ELR (cell line): ENCODE measurements at regions not wholly inside any gene's neighbourhood (a gene's known extent, or its start where the extent isn't known, plus 50 kb on each side); places are given as distances from the start of the nearest gene placed in this dataset.
A peak's percentile ranks its signal among the peaks of the same experiment; 100 is the strongest.
"Not testable (repeated sequence)": the region's sequence is repeated elsewhere in the genome, so short reads cannot be mapped to it uniquely, and the experiment has no call there.

Source experiments
- DNase-seq: peaks from one replicate; pipeline ENCODE4 v3.0.0-alpha.2; 2015; ENCODE audit warnings: low read depth

DNA sequence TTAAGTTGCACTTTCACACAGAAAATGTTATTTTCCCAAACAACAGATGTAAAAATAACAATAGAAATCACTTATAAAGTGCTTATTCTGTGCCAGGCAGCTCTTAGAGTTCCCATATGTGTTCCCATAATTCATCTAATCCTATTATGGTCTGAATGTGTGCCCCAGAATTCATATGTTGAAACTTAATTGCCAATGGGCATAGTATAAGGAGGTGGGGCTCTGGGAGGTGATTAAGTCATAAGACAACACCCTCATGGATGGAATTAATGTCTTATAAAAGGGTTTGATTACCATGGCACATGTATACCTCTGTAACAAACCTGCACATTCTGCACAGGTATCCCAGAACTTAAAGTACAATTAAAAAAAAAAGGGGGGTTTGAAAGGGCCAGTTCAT lies 92.7 kb downstream of the FZD1 start:
- no peak for DNase-seq

DNA sequence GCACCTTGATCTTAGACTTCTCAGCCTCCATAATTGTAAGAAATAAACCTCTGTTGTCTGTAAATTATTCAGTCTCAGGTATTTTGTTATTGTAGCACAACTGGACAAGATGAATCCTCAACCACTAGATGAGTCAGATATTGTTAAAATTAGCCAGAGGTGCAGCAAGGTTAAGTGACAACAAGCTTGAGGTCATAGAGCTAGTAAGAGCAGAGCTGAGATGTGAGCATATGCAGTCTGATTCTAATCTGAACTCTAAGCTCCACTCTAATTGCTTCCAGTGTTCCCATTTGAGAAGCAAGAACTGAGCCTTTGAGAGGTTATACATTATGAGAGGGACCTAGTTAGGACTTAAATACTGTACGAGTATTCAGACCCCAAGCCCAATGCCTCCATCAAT lies 93.1 kb downstream of the FZD1 start:
- DNase-seq: no peak

DNA sequence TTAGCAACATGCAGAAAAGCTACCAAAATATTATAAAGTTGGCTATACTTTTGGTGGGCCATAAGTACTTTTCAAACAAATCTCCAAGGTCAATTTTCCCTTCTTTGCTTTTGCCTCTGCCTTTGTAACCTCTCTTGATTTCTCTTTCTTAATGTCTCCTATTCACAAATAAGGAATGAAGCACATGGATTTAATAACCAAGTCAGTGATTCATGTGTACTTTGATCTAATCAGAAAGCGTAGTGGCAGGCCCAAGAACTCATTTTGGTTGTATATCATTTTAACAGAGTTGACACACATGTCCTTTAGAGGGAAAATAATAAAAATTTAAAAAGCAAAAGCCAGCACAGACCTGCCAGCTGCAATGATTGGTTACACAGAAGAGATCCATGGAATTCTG lies 93.7 kb downstream of the FZD1 start:
- no peak for DNase-seq

DNA sequence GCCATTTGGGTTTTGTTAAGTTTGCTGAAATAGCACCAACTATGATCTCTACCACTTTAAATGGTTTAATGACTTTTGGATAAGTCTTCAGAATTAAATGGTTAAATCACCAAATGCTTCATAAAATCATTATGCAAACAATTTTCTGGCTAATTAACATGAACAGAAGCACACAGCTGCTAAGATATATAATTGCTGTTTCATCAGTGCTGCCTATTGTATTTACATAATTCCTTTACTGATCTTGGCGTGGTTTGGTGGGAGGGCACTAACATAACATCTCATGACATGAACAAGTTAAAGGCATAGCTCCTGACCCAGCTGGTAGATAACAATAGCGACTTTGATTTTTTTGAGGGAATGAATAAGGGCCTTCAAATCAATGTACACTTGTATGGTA lies 94.1 kb downstream of the FZD1 start:
- DNase-seq: no peak

DNA sequence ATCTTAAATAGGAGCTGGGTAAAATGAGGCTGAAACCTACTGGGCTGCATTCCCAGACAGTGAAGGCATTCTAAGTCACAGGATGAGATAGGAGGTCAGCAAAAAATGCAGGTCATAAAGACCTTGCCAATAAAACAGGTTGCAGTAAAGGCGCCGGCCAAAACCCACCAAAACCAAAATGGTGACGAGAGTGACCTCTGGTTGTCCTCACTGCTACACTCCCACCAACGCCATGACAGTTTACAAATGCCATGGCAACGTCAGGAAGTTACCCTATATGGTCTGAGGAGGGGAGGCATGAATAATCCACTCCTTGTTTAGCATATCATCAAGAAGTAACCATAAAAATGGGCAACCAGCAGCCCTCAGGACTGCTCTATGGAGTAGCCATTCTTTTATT lies 100.9 kb downstream of the FZD1 start:
- not testable (repeated sequence) for DNase-seq

DNA sequence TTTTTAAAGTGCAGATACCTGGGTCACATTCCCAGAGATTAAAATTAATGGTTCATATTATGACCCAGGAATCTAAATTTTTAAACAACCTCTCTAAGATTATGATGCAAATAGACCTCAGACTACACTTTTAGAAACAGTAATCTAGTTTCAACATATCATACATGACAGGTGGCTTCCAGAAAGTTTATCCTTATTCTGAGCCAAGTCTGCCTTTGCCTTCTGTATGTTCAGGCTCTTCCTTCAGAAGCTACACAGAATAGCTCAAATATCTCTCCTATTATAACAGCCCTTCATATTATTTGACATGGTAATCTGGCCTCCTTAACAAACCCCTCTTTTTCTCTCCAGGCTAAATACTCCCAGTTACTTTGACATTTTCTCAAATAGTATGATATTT lies 101.9 kb downstream of the FZD1 start:
- no peak for DNase-seq

DNA sequence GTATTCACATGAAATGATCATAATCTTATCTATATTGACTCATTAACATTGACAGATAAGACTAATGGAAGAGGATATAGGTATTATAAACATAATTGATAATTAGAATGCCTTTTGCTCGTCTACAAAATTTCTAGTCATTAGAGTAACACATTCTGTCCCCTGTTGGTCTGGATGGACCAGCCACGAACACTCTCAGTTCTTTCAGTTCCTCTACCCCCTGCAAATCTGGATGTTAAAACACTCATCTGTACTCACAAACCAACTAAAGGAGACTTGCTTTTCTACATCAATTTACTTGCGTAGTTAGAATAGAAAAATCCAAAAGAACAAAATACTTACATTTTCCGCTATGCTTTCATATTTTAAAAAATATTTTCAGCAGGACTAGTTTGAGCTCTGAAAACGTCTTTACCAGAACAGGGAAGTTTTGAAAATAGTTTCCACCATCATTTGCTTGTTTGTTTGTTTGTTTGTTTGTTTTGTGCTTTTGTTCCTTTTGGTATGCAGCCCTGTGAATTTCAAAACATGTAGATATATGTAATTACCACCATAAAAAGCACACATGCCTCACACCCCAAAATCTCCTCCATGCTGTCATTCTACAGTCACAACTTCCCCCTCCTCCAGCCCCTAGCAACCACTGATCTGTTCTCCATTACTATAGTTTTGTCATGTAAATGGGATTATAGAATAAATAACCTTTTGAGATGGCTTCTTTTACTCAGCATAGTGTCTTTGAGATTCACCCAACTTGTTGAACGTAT lies 103.8 kb downstream of the FZD1 start:
- DNase-seq: no peak

DNA sequence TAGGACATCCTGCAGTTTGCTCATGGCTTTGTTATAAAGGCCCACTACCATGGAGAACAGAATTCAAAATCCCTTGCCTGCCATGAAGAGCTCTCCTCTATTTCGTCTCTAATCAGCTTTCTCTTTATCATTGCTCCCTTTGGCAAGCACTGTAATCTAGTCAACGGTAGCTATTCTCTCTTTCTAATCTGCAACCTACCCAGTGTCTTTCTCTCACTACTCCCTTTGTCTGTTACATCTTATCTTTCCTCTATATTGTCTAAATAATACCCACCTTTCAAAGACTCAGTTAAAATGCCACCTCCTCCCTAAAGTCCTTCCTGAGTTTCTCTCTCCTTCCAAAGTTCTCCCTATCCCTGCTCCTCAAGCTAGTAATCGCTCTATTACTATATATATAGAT lies 108.1 kb downstream of the FZD1 start:
- no peak for DNase-seq

DNA sequence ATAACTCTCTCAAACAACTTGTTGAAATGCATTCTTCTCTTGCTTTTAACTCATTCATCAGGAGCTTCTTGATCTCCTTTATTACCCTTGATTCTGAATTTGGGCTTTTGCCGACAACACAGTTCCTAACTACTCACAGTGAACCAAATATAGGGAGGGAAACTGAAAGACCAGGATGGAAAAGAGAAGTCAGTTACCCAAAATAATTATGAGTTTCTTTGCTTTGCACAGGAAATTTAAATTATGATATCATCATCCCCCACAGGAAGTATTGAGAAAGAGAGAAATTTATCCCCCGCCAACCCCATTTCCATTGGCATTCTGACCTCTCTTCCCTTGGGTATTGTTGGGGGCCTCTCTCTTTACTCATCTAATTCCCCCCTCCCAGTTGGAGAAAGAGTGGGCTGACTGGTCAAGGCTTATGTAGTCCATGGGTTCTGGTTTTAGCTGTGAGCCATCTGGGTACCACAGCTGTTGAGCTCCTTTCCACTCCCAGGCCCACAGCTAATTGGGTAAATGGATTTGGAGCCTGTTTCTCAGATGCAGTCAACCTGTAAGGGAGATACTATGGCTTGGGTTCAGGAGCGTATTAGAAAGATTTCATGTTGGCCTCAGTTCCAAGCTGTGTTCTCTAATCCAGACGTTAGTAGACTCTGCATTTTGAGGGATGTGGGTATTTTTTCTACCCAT lies 109.0 kb downstream of the FZD1 start:
- no peak for DNase-seq

DNA sequence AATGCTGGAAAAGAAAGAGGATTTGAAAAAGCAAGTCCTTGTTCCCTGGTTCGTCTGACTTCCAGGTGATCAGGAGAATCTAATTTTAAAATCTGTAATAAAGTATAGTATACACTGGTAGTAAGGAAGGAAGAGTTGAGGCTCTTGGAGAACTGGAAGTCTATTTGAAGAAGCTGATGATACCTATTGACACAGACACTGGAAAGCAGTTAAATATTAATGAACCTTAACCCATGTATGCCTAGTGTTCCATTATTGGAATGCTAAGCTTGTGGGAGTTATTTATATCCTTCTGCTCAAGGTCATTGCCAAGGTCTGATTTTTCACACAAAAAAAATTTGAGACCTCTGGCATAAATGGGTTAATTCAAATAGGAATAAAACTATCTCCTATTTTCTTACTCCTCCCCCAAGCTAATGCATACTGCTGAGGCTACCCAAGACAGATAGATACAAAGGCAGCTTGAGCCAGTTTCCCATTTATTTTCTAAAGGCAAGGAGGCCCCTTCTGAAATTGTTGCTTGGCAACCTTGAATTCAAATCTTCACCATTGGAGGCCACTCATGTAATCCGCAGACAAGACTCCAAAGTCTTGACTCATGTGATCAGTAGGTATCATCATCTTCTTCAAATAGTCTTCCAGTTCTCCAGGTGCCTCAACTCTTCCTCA lies 110.2 kb downstream of the FZD1 start:
- no peak for DNase-seq

DNA sequence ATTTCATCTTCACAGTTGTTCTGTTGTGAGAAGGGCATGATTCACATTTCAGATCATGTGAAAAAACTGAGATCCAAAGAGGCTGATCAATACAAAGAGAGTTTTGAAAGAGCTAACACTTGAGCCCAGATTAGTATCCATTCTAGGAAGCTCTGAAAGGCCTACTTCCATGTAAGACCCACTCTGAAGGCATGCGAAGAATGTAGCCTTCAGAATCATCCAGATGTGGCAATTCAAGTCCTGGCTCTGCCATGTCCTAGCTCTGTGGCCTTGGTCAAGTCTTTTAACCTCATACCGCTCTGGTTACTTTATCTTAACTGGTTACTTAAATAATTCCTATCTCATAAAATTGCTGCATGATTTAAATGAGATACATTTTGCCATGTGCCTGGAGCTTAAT lies 111.1 kb downstream of the FZD1 start:
- no peak for DNase-seq

DNA sequence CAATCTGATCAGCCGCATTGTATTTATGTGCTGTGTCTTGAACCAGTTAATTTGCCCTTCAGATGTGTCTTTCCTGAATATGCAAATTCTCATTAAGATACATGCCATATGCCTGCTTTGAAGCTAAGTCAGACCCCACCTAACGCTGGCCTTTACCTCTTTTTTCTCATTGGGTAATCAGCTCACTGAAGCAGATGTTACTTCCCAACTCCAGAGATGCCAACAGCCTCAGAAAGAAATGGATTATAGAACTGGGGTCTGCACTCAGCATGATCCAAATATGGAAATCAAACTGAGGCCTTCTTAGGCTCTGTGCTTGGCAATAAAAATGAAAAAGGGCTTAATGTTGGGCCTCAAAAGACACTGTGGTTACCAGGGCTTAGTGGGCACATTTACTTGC lies 113.9 kb downstream of the FZD1 start:
- DNase-seq: no peak

DNA sequence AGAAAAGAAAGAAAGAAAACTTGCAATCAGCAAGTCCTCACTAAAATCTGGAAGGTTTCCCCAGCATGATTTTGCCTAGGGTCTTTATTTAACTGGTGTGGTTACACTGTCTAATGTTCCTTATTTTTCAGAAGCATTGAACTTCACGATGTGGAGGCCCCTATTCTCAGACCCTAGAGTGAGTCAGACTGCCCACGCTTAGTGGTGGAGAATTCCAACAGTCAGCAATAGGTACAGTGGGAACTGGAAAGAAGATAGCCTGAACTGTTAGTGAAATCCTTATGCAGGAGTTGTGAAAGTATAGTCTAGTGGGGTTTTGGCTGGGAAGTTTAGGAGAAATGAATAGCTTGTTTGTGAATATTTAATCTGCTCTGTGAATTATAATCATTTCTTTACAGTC lies 115.0 kb downstream of the FZD1 start:
- DNase-seq: no peak

DNA sequence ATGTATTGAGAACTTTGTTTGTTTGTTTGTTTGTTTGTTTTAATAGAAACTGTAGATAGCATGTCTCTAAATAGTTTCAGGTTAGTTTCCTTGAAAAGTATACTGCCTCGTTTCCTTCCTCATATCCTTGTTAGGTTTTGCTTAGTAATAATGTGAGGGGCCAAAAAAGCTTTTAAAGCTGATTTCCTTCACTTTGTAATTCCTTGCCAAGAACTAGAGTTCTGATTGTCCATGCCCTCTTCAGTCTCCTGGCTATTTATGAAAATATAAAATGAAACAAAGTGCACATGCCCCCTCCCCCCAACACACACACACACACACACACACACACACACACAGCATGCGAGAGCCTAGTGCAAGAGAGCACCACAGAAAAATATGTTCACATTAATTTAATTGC lies 115.8 kb downstream of the FZD1 start:
- no peak for DNase-seq

DNA sequence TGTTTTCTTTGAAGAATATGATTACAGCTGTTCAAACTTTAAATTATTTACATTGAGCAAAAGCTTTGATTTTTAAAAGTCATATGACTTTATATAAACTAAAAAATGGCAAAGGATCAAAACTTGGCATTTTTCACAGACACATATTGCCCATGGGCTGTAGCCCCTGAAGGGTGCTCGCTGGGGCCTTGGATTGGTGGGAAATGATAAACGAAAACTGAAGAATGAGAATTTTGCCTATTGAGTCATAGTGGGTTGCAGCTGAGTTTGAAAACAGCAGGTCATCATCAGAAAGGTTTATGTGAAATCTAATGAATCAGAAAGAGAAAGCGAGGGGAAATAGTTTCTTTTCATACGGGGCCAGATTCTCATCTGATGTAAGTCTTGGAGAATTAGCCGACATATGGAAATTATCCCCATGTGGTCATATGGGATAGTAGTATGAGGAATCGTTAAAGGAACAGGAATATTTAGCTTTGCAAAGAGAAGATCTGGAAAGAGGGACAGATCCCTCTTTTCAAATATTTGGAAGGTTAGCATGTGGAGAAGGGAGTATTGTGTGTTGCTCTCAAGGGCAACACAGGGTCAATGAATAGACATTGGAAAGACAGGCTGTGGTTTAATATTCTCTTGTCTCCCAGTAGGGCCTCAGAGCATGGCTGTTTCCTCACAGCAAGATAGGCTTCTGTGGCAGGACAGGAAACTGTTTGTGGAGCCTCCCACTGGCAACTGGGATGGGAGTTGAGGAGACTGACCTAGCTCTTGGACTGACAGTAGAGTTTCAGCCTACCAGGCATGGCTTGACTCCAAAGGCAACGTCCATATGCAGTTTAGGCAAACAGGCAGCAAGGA lies 119.0 kb downstream of the FZD1 start:
- DNase-seq: peak; percentile 27

DNA sequence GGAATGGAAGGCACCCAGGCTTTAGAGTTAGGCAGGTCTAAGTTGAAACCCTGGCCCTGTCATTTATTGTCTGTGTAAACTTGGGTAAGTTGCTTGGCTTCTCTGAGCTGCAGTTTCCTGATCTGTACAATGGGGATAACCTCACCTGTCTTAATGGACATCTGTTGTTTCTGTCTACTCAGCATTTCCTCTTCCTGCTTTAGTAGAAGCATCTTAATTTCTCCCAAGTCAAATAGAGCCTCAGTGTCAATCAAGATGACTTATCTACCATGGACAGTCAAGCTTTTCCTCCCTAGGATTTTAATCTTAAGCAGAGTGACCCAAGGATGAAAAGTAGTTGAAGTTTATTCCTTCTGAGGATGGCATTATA lies 119.7 kb downstream of the FZD1 start:
- DNase-seq: no peak

DNA sequence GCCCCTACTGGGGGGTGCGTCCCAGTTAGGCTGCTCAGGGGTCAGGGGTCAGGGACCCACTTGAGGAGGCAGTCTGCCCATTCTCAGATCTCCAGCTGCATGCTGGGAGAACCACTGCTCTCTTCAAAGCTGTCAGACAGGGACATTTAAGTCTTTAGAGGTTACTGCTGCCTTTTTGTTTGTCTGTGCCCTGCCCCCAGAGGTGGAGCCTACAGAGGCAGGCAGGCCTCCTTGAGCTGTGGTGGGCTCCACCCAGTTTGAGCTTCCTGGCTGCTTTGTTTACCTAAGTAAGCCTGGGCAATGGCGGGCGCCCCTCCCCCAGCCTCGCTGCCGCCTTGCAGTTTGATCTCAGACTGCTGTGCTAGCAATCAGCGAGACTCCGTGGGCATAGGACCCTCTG lies 130.5 kb downstream of the FZD1 start:
- not testable (repeated sequence) for DNase-seq

DNA sequence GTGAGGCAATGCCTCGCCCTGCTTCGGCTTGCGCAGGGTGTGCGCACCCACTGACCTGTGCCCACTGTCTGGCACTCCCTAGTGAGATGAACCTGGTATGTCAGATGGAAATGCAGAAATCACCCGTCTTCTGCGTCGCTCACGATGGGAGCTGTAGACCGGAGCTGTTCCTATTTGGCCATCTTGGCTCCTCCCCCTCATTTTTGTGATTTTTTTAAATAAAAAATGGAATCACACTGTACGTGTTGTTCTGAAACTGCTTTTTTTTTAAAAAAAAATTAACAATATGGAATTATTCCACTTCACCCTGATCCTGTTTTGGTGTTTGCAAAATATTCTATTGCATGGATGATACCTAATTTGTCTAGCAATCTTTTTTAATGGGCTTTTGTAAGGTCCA lies 131.1 kb downstream of the FZD1 start:
- not testable (repeated sequence) for DNase-seq

DNA sequence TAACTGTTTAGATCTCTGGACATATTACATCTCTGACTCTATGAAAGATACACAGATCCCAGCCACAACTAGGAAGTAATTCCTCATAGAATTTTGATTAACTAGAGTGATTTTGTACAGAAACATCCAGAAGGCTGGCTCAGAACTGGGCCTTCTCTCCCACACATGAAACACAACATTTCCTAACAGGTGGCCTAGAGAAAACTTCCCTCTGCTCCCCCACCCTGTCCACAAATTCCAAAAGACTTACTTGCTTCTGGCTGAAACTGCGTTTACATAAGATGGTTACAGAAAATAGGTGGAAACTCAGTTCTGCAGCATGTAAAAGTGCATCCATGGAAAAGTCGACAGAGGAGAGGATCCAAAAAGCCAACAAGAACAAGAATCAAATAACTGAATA lies 132.9 kb downstream of the FZD1 start:
- DNase-seq: no peak

DNA sequence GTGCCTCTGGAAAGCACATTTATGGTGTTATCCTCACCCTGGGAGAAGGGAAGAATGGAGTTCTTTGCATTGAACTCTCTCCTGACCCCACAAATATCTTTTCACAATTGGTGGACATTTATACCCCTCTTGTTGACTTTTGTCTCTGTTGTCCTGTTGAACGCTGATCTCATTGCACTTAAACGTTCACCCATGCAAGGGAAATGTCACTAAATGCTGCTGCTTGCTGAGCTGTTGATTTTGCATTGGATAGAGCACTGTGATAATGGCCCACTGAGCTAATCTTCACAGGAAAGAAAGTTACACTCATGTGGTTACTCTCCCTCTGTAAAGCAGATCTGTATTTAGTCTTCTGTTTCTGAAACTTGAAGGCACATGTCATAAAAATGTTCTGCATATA lies 133.4 kb downstream of the FZD1 start:
- no peak for DNase-seq

DNA sequence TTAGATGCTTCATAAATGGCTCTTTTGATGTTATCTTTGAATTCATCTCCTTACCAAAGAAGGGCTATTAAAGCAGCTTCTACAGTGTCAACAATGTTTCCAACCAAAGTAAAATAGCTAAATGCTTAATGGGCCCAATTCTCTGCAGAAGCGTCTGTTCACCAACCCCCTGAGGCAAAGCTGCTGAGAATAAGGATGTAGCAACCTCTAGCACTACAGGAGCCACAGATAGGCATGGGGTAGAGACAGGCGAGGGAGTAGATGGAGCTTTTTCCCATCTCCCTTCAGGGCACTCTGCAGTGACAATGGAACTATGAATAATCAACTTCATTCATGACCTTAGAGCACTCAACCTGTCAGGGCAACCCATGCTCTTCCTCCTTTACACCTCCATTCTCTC lies 134.1 kb downstream of the FZD1 start:
- DNase-seq: no peak

DNA sequence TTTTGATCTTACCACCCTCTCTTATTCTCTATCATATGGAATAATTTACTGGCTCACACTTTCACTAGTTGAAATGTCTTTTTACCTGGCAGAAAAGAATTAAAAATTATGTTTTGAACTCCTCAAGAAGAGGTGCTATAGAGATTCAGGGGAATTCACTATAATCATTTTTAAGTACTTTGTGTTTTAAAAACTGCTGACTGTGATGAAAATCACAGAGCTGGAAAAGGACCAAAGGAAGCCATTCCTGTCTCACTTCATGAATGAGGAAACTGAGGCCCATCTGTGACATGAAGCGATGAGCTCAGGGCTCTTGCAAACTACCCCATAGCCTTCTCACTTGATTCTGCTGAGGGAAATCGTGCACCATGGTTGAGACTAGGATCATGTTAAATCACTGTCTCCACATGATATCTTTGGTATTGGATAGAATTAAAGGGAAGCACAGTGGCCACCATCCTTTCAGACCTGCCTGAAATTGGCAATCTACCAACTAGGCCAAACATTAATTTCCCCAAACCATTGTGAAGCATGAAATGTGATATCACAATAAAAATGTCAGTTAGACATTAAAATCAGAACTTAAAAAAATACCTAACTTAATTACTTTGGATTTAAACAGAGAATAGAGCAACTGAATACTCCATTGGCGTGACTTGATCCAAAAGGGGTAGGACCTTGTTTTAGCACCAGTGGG lies 141.0 kb downstream of the FZD1 start:
- DNase-seq: no peak
